Lower leg skin (tissue), 4 donors: ENCODE measurements at regions not wholly inside any gene's neighbourhood (a gene's known extent, or its start where the extent isn't known, plus 50 kb on each side); places are given as distances from the start of the nearest gene placed in this dataset.
"Not testable (repeated sequence)": the region's sequence is repeated elsewhere in the genome, so short reads cannot be mapped to it uniquely, and the experiment has no call there.

Source experiments
- DNase-seq, 2 donors: peaks; one replicate each; pipeline ENCODE4 v3.0.0-alpha.2; 2019; ENCODE audit warnings: low spot score in 2 of 2
- H3K4me3 ChIP-seq: fragments of 200-600 bp; sonication (generic); 2 replicates; pipeline ENCODE4 v1.5.1; 2017; ENCODE audit warnings: mild to moderate bottlenecking, low read depth; ENCODE audit not compliant: poor library complexity, severe bottlenecking
- CTCF ChIP-seq, 3 donors: fragments of 450-650 bp; IDR thresholded peaks; one replicate each; pipeline ENCODE4 v1.5.1; 2016; ENCODE audit warnings: antibody characterized with exemption in 3 of 3, mild to moderate bottlenecking in 3 of 3, moderate library complexity in 2 of 3
- POLR2A ChIP-seq, 2 donors: fragments of 450-650 bp; IDR thresholded peaks; one replicate each; pipeline ENCODE4 v1.6.1; 2016 to 2017; ENCODE audit warnings: antibody characterized with exemption in 2 of 2, mild to moderate bottlenecking in 1 of 2, moderate library complexity in 1 of 2
- WGBS, 2 donors: methylation state at CpG; one replicate each; pipeline ENCODE4 v1.1.5; 2018; 5-methylcytosine and 5-hydroxymethylcytosine counted together
- intact Hi-C: fragments of 100-400 bp; cut with DNase I; formaldehyde crosslinking; loops from one replicate; pipeline ENCODE4 v1.15.0; 2023; ENCODE audit warnings: low total_unique reads

- 84 to 93% methylated on average over 3 of the region's 3 CpGs for WGBS, 2 donors
- intact Hi-C loops = no loop called here
- TF ChIP-seq POLR2A (IDR thresholded peaks at IDR 0.05) (no peak), CTCF (IDR thresholded peaks at IDR 0.05) (no peak)
- no peak for DNase-seq
- H3K4me3 ChIP-seq = no peak overlapping the region
Observed at GRCh38 chr2:107719141-107719540, 107.6 kb upstream of the RGPD4 start.

GRCh38 chr2:107719836-107720235 lies 106.9 kb upstream of the RGPD4 start:
- no peak overlapping the region for H3K4me3 ChIP-seq
- TF ChIP-seq CTCF (IDR thresholded peaks at IDR 0.05) (no peak), POLR2A (IDR thresholded peaks at IDR 0.05) (no peak)
- intact Hi-C loops = no loop called here
- DNase-seq = no peak
- 69 to 72% methylated on average over 7 of the region's 7 CpGs for WGBS, 2 donors

GRCh38 chr2:107721178-107721577 lies 105.5 kb upstream of the RGPD4 start:
- no peak overlapping the region for H3K4me3 ChIP-seq
- intact Hi-C loops = no loop called here
- DNase-seq = no peak
- TF ChIP-seq CTCF (IDR thresholded peaks at IDR 0.05) (no peak), POLR2A (IDR thresholded peaks at IDR 0.05) (no peak)
- WGBS, 2 donors = 37 to 44% methylated on average over 3 of the region's 3 CpGs

- TF ChIP-seq CTCF (IDR thresholded peaks at IDR 0.05) (no peak), POLR2A (IDR thresholded peaks at IDR 0.05) (no peak)
- 68 to 74% methylated on average over 2 of the region's 2 CpGs for WGBS, 2 donors
- intact Hi-C loops = no loop called here
- H3K4me3 ChIP-seq = no peak overlapping the region
- no peak for DNase-seq
Observed at GRCh38 chr2:107721586-107721985, 105.1 kb upstream of the RGPD4 start.

- WGBS, 2 donors = 93 to 95% methylated on average over 1 of the region's 1 CpG
- intact Hi-C loops, DNase-seq, H3K4me3 ChIP-seq: not testable (repeated sequence)
Observed at GRCh38 chr2:107725824-107726223, 100.9 kb upstream of the RGPD4 start.

- intact Hi-C loops = no loop called here
- H3K4me3 ChIP-seq = no peak overlapping the region
- TF ChIP-seq POLR2A (IDR thresholded peaks at IDR 0.05) (no peak), CTCF (IDR thresholded peaks at IDR 0.05) (no peak)
- DNase-seq = no peak
Observed at GRCh38 chr2:107727318-107727717, 99.4 kb upstream of the RGPD4 start.
